K562 (cell line): ENCODE measurements at regions not wholly inside any gene's neighbourhood (a gene's known extent, or its start where the extent isn't known, plus 50 kb on each side); places are given as distances from the start of the nearest gene placed in this dataset.

Experiments
- BMI1 ChIP-seq: fragments of 150-350 bp; IDR thresholded peaks from 2 replicates; pipeline ENCODE4 v1.6.1; 2014; ENCODE audit warnings: low read length
- CBX5 ChIP-seq: IDR thresholded peaks from 2 replicates; pipeline ENCODE4 v1.6.1; 2014; ENCODE audit warnings: low read depth, borderline replicate concordance
- E2F4 ChIP-seq: sonication (generic); formaldehyde crosslinking; IDR thresholded peaks from 2 replicates; pipeline ENCODE4 v1.8.0; 2022; ENCODE audit warnings: mild to moderate bottlenecking, low read depth, missing genetic modification reagents
- ETS2 ChIP-seq: IDR thresholded peaks from 2 replicates; pipeline ENCODE4 v1.6.1; 2016; ENCODE audit warnings: borderline replicate concordance, missing genetic modification characterization, mild to moderate bottlenecking, moderate library complexity, missing compliant biosample characterization; ENCODE audit not compliant: poor library complexity, severe bottlenecking
- GABPA ChIP-seq: fragments of 200-800 bp; sonication (Bioruptor generic); conservative IDR thresholded peaks from 2 replicates; pipeline ENCODE4 v1.6.1; 2016; ENCODE audit warnings: low read depth, missing genetic modification characterization, missing compliant biosample characterization
- NFE2L1 ChIP-seq: fragments of 450-650 bp; IDR thresholded peaks from 2 replicates; pipeline ENCODE4 v1.6.1; 2016; ENCODE audit warnings: missing genetic modification characterization, low read depth, mild to moderate bottlenecking, missing compliant biosample characterization, moderate library complexity, borderline replicate concordance
- RBM15 ChIP-seq: fragments of 200-400 bp; formaldehyde crosslinking; IDR thresholded peaks from 2 replicates; pipeline ENCODE4 v1.6.1; 2018; ENCODE audit warnings: mild to moderate bottlenecking, low read length, moderate library complexity; ENCODE audit not compliant: insufficient read depth
- RFX5 ChIP-seq: IDR thresholded peaks from 2 replicates; pipeline ENCODE4 v1.6.1; 2011; ENCODE audit warnings: low read depth, mild to moderate bottlenecking, improper control_type of control experiment, low read length
- RREB1 ChIP-seq: fragments of 250-450 bp; sonication (Bioruptor Pico); IDR thresholded peaks from 2 replicates; pipeline ENCODE4 v1.4.0; 2020
- SMAD2 ChIP-seq: fragments of 150-350 bp; IDR thresholded peaks from 2 replicates; pipeline ENCODE4 v1.6.1; 2014; ENCODE audit warnings: low read depth, mild to moderate bottlenecking, low read length
- STAG1 ChIP-seq: sonication (generic); formaldehyde crosslinking; IDR thresholded peaks from 2 replicates; pipeline ENCODE4 v1.5.0; 2020; ENCODE audit warnings: missing genetic modification reagents, borderline replicate concordance
- TCF7 ChIP-seq: sonication (generic); IDR thresholded peaks from 2 replicates; pipeline ENCODE4 v1.6.1; 2016; ENCODE audit warnings: antibody characterized with exemption, borderline replicate concordance
- TEAD2 ChIP-seq: fragments of 450-650 bp; IDR thresholded peaks from 2 replicates; pipeline ENCODE4 v1.6.1; 2016; ENCODE audit warnings: missing genetic modification characterization, control low read depth, missing compliant biosample characterization
- ZNF197 ChIP-seq: fragments of 200-800 bp; sonication (Bioruptor generic); IDR thresholded peaks from 2 replicates; pipeline ENCODE4 v1.6.1; 2016; ENCODE audit warnings: low read depth, missing genetic modification characterization, missing compliant biosample characterization
- ZNF644 ChIP-seq: fragments of 200-800 bp; sonication (Bioruptor generic); IDR thresholded peaks from 2 replicates; pipeline ENCODE4 v1.6.1; 2016; ENCODE audit warnings: low read depth, missing genetic modification characterization, missing compliant biosample characterization
- TF ChIP-seq, protein P1 (sequence below): fragments of 450-650 bp; formaldehyde crosslinking; IDR thresholded peaks from 2 replicates; pipeline ENCODE4 v1.4.0; 2020; ENCODE audit warnings: mild to moderate bottlenecking, moderate library complexity
- TF ChIP-seq, protein P2 (sequence below): sonication (generic); formaldehyde crosslinking; IDR thresholded peaks from 2 replicates; pipeline ENCODE4 v1.8.0; 2022; ENCODE audit warnings: mild to moderate bottlenecking, missing genetic modification reagents

DNA sequence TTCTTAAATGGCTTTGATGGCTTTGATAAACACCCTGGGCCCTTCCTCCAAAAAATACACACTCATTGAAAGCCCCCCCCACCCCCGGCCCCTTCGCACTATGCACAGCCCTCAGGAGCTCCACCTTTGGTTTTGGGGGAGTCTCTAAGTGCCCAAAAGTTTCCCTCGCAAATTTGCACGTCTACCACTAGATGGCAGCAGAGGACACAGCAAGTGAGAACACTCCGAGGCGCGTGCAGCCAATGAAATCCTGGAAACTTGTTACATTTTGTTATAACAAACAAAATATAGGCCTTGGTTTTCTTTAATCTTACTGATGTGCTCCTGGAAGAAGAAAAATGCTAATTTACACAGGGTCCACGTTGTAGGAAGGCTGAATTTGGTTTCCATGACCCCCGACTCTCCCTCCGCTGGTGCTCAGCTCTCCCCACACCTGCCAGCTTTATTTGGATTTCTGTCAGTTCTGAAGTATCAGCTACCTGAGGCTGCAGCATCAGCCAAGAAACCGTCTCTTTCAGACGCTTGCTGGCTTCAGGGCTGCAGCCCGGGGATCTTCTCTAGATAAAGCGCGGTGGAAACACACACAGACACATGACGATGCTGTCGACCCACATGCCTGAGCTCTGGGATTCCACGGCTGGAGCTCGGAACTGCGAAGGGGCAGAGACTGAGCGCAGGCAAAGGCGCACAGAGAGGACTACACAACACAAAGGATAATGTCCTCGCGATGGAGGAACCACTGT lies 148.3 kb upstream of the RPS6KA2 start (continued):
- TF ChIP-seq RREB1 (CRISPR knock-in tag) (no peak), GABPA (tag) (no peak), ETS2 (no peak), SMAD2 (no peak), RFX5 (no peak), ZNF197 (CRISPR knock-in tag) (no peak), TCF7 (no peak), NFE2L1 (no peak), ZNF644 (no peak), E2F4 (CRISPR knock-in tag) (0 out of 2 replicates have a peak, but pooled peaks have one; percentile 60), BMI1 (no peak), CBX5 (no peak), TEAD2 (tag) (no peak), RBM15 (no peak), STAG1 (CRISPR knock-in tag) (peak; percentile 60)
- TF ChIP-seq, protein P1, sequence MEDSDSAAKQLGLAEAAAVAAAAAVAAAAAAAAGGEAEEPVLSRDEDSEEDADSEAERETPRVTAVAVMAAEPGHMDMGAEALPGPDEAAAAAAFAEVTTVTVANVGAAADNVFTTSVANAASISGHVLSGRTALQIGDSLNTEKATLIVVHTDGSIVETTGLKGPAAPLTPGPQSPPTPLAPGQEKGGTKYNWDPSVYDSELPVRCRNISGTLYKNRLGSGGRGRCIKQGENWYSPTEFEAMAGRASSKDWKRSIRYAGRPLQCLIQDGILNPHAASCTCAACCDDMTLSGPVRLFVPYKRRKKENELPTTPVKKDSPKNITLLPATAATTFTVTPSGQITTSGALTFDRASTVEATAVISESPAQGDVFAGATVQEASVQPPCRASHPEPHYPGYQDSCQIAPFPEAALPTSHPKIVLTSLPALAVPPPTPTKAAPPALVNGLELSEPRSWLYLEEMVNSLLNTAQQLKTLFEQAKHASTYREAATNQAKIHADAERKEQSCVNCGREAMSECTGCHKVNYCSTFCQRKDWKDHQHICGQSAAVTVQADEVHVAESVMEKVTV (CRISPR knock-in tag), result peak; percentile 88
- TF ChIP-seq, protein P2, sequence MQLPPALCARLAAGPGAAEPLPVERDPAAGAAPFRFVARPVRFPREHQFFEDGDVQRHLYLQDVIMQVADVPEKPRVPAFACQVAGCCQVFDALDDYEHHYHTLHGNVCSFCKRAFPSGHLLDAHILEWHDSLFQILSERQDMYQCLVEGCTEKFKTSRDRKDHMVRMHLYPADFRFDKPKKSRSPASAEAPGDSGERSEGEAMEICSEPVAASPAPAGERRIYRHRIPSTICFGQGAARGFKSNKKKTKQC (CRISPR knock-in tag), result 0 out of 2 replicates have a peak, but pooled peaks have one; percentile 35
